Subcutaneous abdominal adipose tissue (tissue), 5 donors: ENCODE measurements at regions not wholly inside any gene's neighbourhood (a gene's known extent, or its start where the extent isn't known, plus 50 kb on each side); places are given as distances from the start of the nearest gene placed in this dataset.

Experiments used
- H3K27ac ChIP-seq: one replicate; pipeline ENCODE4 v1.7.0; 2013; ENCODE audit warnings: low read depth, mild to moderate bottlenecking, inconsistent platforms, low read length, moderate library complexity
- H3K27me3 ChIP-seq, 5 donors: one replicate each; pipeline ENCODE4 v1.7.0; 2013; ENCODE audit warnings: low read length in 5 of 5, inconsistent platforms in 1 of 5; ENCODE audit not compliant: control insufficient read depth in 5 of 5, insufficient read depth in 4 of 5
- H3K36me3 ChIP-seq, 5 donors: one replicate each; pipeline ENCODE4 v1.7.0; 2013; ENCODE audit warnings: low read length in 5 of 5; ENCODE audit not compliant: control insufficient read depth in 5 of 5, insufficient read depth in 5 of 5
- H3K4me1 ChIP-seq, 5 donors: one replicate each; pipeline ENCODE4 v1.7.0; 2013; ENCODE audit warnings: low read length in 5 of 5, mild to moderate bottlenecking in 3 of 5, moderate library complexity in 1 of 5; ENCODE audit not compliant: control insufficient read depth in 5 of 5, insufficient read depth in 5 of 5
- H3K4me3 ChIP-seq, 5 donors: one replicate each; pipeline ENCODE4 v1.7.0; 2013; ENCODE audit warnings: low read length in 5 of 5, low read depth in 1 of 5
- H3K9ac ChIP-seq, 5 donors: one replicate each; pipeline ENCODE4 v1.7.0; 2013; ENCODE audit warnings: low read length in 5 of 5, mild to moderate bottlenecking in 4 of 5, moderate library complexity in 3 of 5
- H3K9me3 ChIP-seq, 5 donors: one replicate each; pipeline ENCODE4 v1.7.0; 2013; ENCODE audit warnings: low read length in 5 of 5; ENCODE audit not compliant: control insufficient read depth in 5 of 5
- donor health status: healthy.
- donor health status: healthy.
- donor health status: healthy.
- donor health status: healthy.
- donor health status: healthy.

DNA sequence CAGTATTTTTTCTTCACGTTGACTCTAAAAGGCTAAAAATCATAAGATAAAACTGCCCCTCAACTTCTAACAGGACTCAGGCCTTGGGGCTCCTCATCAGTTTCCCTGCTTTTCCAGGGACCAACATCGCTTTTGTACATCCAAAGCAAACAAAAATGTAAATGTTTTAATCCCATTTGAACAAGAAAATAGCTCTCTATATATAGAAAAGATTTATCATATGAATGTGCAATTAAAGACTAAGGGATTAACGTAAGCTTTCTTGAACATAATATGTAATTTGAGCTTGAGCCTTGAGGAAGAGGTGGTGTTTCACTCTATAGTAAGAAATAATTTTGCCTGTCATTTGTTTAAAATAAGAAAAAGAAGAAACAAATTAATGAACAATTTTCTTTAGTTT is 547.2 kb upstream of the ACO1 start:
- Histone ChIP-seq H3K36me3 (no peaks in the 10 kb centered on the region), H3K27ac (no peak overlapping the region), H3K4me1 (no peaks in the 10 kb centered on the region), H3K27me3 (no peaks in the 10 kb centered on the region), H3K9ac (no peak overlapping the region), H3K4me3 (no peak overlapping the region), H3K9me3 (no peaks in the 10 kb centered on the region)

DNA sequence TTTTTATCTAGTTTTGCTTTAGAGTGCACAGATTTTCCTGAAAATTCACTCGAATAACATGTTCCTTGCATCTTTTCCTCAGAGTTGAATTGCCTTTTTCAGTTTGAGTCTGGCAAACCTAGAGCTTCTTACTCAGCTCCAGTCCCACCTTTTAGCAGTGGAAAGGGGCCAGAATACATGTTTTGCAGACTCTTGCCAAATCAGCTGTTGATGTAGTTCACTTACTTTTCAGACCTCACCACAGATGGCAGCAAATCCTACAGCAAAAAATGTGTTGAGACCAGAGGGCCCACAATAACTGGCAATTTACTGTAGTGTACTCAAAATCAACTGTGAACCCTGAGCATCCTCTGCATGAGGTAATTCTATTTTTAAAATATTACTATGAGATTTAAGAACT is 545.2 kb upstream of the ACO1 start:
- no peaks in the 10 kb centered on the region for H3K27me3 ChIP-seq
- no peak overlapping the region for H3K9ac ChIP-seq
- no peaks in the 10 kb centered on the region for H3K4me1 ChIP-seq
- no peak overlapping the region for H3K4me3 ChIP-seq
- no peaks in the 10 kb centered on the region for H3K36me3 ChIP-seq
- no peaks in the 10 kb centered on the region for H3K9me3 ChIP-seq
- H3K27ac ChIP-seq, result no peak overlapping the region

DNA sequence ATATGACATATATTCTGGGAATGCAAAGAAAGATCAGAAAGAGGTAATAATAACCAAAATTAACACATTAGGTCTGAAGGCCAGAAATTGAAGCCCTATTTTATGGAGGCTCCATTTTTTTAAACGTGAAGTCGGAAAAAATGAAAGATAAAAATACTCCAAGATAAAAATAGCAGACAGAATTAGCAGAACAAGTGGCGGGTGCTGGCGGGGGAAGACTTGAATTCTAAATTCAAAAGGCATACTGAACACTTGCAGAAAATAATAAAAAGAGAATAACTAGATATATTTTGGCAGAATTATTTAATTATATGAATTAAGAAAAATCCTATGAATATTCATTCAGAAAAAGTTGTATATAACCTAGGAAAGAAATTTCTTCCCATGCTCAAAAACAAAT is 543.7 kb upstream of the ACO1 start:
- H3K9me3 ChIP-seq, result no peaks in the 10 kb centered on the region
- no peaks in the 10 kb centered on the region for H3K4me1 ChIP-seq
- H3K4me3 ChIP-seq, result no peak overlapping the region
- H3K36me3 ChIP-seq, result no peaks in the 10 kb centered on the region
- no peak overlapping the region for H3K27ac ChIP-seq
- H3K9ac ChIP-seq, result no peak overlapping the region
- no peaks in the 10 kb centered on the region for H3K27me3 ChIP-seq

DNA sequence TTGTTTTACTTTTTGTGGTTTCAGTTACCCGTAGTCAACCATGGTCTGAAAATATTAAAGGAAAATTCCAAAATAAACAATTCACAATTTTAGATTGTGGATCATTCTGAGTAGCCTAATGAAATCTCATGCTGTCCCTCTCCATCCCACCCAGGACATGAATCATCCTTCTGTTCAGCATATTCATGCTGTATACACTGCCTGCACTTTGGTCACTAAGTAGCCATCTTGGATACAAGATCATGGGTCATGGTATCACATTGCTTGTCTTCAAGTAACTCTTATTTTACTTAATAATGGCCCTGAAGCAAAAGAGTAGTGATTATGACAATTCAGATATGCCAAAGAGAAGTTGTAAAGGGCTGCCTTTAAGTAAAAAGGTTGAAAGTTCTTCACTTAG is 536.5 kb upstream of the ACO1 start:
- no peaks in the 10 kb centered on the region for H3K36me3 ChIP-seq
- H3K9ac ChIP-seq, result no peak overlapping the region
- H3K27ac ChIP-seq, result no peak overlapping the region
- H3K27me3 ChIP-seq, result no peaks in the 10 kb centered on the region
- H3K9me3 ChIP-seq, result no peaks in the 10 kb centered on the region
- H3K4me3 ChIP-seq, result no peak overlapping the region
- no peaks in the 10 kb centered on the region for H3K4me1 ChIP-seq

DNA sequence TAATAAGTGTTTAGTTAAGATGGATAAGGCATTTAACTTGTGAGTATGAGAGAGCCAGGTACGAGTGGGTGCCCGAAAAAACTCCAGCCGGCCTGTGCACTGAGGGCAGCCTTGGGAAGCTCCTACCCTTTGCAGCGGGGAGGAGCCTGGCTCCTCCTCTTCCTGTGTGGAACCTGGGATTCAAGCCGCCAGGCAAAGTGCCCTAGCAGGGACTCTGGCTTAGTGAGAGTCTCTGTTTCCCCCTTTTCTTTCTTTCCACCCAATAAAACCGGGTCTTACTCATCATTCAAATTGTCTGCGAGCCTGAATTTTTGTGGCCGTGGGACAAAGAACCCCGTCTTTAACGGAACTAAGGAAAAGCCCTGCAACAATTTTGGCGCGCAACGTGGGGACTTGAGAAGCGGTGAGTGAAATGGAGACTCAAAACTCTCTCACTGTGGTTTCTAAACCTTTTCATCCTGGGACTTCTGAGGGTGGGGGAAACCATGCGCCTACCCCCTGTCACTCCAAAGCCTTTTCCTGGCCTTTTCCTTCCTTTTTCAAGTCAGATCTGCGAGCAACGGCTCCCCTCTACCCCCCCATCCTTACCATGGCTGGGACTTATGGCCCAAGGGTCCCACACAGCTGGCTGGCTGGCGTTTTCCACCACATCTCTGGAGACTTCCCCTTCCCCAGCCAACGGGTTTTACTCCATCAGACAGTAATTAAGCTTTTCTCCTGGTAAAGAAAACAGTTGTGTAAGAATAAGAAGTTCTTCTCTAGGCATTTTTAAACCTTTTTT is 535.7 kb upstream of the ACO1 start:
- no peak overlapping the region for H3K27ac ChIP-seq
- no peaks in the 10 kb centered on the region for H3K36me3 ChIP-seq
- no peak overlapping the region for H3K9ac ChIP-seq
- H3K9me3 ChIP-seq, result no peaks in the 10 kb centered on the region
- no peak overlapping the region for H3K4me3 ChIP-seq
- H3K4me1 ChIP-seq, result no peaks in the 10 kb centered on the region
- no peaks in the 10 kb centered on the region for H3K27me3 ChIP-seq

DNA sequence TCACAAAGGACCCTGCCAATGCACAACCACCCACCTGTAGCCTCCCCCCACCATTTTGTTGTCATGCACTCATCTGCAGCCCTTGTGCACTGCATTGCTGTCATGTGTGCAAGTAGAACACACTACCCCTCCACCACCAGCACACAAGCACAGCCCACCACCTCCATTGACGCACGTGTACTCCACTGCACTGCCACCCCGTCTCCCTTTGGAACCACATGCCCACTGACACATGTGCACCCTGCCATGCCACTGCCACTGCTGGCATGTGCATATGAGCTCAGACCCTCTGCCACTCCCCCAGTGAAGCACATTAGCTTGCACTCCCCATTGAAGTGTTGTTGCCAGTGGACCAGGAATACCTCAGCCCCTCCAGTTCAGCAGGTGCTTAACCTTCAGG is 530.3 kb upstream of the ACO1 start:
- no peak overlapping the region for H3K4me3 ChIP-seq
- H3K9ac ChIP-seq, result no peak overlapping the region
- no peak overlapping the region for H3K27ac ChIP-seq
- no peaks in the 10 kb centered on the region for H3K36me3 ChIP-seq
- H3K9me3 ChIP-seq, result peaks cover 0 to 6% (median 0%) of the 10 kb centered on the region in 5 donors
- H3K27me3 ChIP-seq, result no peaks in the 10 kb centered on the region
- no peaks in the 10 kb centered on the region for H3K4me1 ChIP-seq

DNA sequence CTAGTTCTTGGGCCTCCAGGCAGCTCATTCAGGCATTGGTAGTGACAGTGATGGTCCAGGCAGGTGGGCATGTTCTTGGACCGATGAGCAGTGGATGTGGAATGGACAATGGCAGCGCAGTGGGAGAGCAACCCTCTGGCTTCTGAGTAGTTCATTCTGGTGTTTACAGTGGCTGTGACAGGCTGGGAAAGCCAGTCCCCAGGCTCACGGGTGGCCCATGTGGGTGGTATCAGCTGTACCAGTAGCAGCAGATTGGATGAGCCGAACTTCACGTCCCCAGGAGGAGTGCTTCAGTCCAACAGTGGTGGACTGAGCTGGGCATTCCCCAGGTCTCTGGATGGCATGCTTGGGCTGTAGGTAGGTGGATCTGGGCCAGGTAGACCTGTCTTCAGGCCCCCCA is 515.6 kb upstream of the ACO1 start:
- no peak overlapping the region for H3K27ac ChIP-seq
- no peaks in the 10 kb centered on the region for H3K27me3 ChIP-seq
- H3K9me3 ChIP-seq, result peaks cover 0 to 11% (median 7%) of the 10 kb centered on the region in 5 donors
- H3K4me1 ChIP-seq, result no peaks in the 10 kb centered on the region
- H3K36me3 ChIP-seq, result no peaks in the 10 kb centered on the region
- H3K9ac ChIP-seq, result no peak overlapping the region
- no peak overlapping the region for H3K4me3 ChIP-seq

DNA sequence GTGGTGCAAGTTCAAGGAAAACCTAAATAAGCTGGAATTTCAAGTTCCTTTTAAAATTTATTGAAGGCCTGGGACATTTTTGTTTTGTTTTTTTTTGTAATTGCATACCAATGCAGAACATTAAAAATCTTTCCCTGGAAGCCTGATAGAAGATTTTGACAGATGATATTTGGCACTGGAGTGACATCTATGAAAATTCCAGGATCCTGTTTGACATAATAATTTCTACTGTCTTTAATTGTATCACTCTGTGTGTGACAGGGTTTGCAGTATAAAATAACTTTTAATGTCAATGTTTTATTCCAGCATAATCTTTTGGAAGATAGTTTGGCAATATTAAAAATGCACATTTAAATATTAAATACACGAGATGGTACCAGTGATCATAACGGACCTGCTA is 514.2 kb upstream of the ACO1 start:
- Histone ChIP-seq H3K9me3 (peaks cover 0 to 11% (median 7%) of the 10 kb centered on the region in 5 donors), H3K27ac (no peak overlapping the region), H3K4me1 (no peaks in the 10 kb centered on the region), H3K9ac (no peak overlapping the region), H3K36me3 (no peaks in the 10 kb centered on the region), H3K27me3 (no peaks in the 10 kb centered on the region), H3K4me3 (no peak overlapping the region)

DNA sequence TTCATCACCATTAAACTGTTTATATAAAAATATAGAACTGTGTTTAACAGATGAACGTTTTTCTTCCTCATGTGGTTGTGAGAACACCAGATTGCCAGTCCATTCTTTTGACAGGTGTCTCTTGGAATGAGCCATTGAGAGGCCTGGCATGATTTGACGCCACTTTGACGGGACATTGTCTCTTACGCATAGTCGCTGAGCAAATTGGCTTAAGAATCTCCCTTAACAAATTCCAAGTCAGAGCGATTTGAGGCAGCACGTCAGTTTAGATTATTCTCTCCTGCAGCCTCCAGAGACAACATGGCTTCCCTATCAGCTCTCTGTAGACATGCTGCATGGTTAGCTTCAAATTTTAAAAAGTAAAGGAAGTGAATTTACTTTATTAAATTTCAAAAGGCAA is 510.7 kb upstream of the ACO1 start:
- Histone ChIP-seq H3K36me3 (no peaks in the 10 kb centered on the region), H3K27ac (no peak overlapping the region), H3K27me3 (no peaks in the 10 kb centered on the region), H3K4me3 (no peak overlapping the region), H3K4me1 (no peaks in the 10 kb centered on the region), H3K9me3 (peaks cover 0 to 8% (median 6%) of the 10 kb centered on the region in 5 donors), H3K9ac (no peak overlapping the region)

DNA sequence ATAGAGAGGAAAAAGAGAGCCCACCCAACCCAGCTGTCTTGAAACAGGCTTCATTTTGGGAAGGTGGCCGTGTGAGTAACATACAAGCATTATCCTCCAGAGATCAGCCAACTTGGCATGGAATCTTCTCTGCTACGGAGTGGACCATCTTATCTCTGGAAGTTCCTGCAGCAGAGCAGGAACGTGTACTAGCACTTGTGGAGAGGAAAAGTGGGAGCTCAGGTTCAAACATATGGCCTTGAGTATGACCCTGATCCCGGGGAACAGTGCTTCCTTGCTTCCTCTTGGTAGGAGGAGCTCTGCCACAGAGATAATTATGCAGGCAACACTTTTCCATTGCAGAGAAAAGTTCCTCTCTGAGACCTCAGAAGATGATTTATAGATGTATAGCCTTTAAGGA is 490.4 kb upstream of the ACO1 start:
- no peaks in the 10 kb centered on the region for H3K27me3 ChIP-seq
- H3K4me3 ChIP-seq, result no peak overlapping the region
- no peak overlapping the region for H3K9ac ChIP-seq
- no peak overlapping the region for H3K27ac ChIP-seq
- no peaks in the 10 kb centered on the region for H3K4me1 ChIP-seq
- H3K36me3 ChIP-seq, result no peaks in the 10 kb centered on the region
- peaks cover 0 to 2% (median 0%) of the 10 kb centered on the region in 5 donors for H3K9me3 ChIP-seq
